Panc1 (cell line): ENCODE measurements at regions not wholly inside any gene's neighbourhood (a gene's known extent, or its start where the extent isn't known, plus 50 kb on each side); places are given as distances from the start of the nearest gene placed in this dataset.
"Not testable (repeated sequence)": the region's sequence is repeated elsewhere in the genome, so short reads cannot be mapped to it uniquely, and the experiment has no call there.

ENCODE experiments used
- ATAC-seq: fragments of 200-7000 bp; cut with Tn5 transposase; 2 replicates; pipeline ENCODE4 v1.9.1; 2020; ENCODE audit warnings: mild to moderate bottlenecking, moderate library complexity
- BruUV-seq: library from RNA; stranded (reverse); fragments of 400-500 nt; replicated peaks from 2 replicates; lab custom pipeline; 2021; lab: Mats Ljungman, UMichigan
- CTCF ChIA-PET: fragments of 300-600 bp; sonication (Branson Sonifier 250); formaldehyde crosslinking; loops from one replicate; lab custom pipeline; 2022; ENCODE audit warnings: antibody characterized with exemption; lab: Charles Lee
- POLR2A ChIA-PET: fragments of 300-600 bp; sonication (Branson Sonifier 250); formaldehyde crosslinking; loops from one replicate; lab custom pipeline; 2022; ENCODE audit warnings: antibody characterized with exemption; lab: Charles Lee
- DNase-seq: peaks from one replicate; pipeline ENCODE4 v3.0.0-alpha.2; 2010; ENCODE audit warnings: low read depth, low spot score
- H3K27ac ChIP-seq: 2 replicates; pipeline ENCODE4 v1.5.1; 2011; ENCODE audit warnings: mild to moderate bottlenecking, low read length, inconsistent platforms
- H3K27me3 ChIP-seq: fragments of 200-500 bp; sonication (Bioruptor generic); 2 replicates; pipeline ENCODE4 v1.6.0; 2014; ENCODE audit warnings: low read length, inconsistent platforms; ENCODE audit not compliant: control insufficient read depth, insufficient read depth
- H3K36me3 ChIP-seq: fragments of 200-500 bp; sonication (Bioruptor generic); 2 replicates; pipeline ENCODE4 v1.5.1; 2014; ENCODE audit warnings: inconsistent platforms, mild to moderate bottlenecking, low read length, moderate library complexity; ENCODE audit not compliant: control insufficient read depth, insufficient read depth
- H3K4me1 ChIP-seq: 2 replicates; pipeline ENCODE4 v1.5.1; 2011; ENCODE audit warnings: inconsistent platforms, mild to moderate bottlenecking, low read length, moderate library complexity; ENCODE audit not compliant: control insufficient read depth, insufficient read depth
- H3K4me3 ChIP-seq, 2 experiments: 2 replicates each; pipeline ENCODE4 v1.5.1; 2011 to 2012; ENCODE audit warnings: low read depth in 2 of 2, low read length in 2 of 2, mild to moderate bottlenecking in 2 of 2, inconsistent platforms in 1 of 2, moderate library complexity in 1 of 2
- H3K9me3 ChIP-seq: fragments of 200-500 bp; sonication (Bioruptor generic); 2 replicates; pipeline ENCODE4 v1.5.1; 2014; ENCODE audit warnings: low read depth, mild to moderate bottlenecking, inconsistent platforms, low read length, moderate library complexity; ENCODE audit not compliant: control insufficient read depth, insufficient read depth
- CTCF ChIP-seq: fragments of 450-650 bp; IDR thresholded peaks from 2 replicates; pipeline ENCODE4 v1.5.1; 2017; ENCODE audit warnings: mild to moderate bottlenecking
- POLR2AphosphoS5 ChIP-seq: IDR thresholded peaks from 2 replicates; pipeline ENCODE4 v1.6.1; 2012; ENCODE audit warnings: mild to moderate bottlenecking, low read depth, low read length, moderate library complexity
- REST ChIP-seq, 2 experiments: IDR thresholded peaks; 2 replicates each; pipeline ENCODE4 v1.6.1; 2011 to 2012; ENCODE audit warnings: low read depth in 2 of 2, control low read depth in 1 of 2, low read length in 1 of 2, mild to moderate bottlenecking in 1 of 2, moderate library complexity in 1 of 2; ENCODE audit not compliant: insufficient read depth in 1 of 2
- SIN3A ChIP-seq: IDR thresholded peaks from 2 replicates; pipeline ENCODE4 v1.6.1; 2012; ENCODE audit warnings: low read depth, mild to moderate bottlenecking, low read length, moderate library complexity, borderline replicate concordance; ENCODE audit not compliant: insufficient read depth
- TCF7L2 ChIP-seq: IDR thresholded peaks from 2 replicates; pipeline ENCODE4 v1.6.1; 2011; ENCODE audit warnings: mild to moderate bottlenecking, low read depth, low read length, inconsistent platforms
- in situ Hi-C: cut with HindIII; loops from 2 replicates; pipeline ENCODE4 v1.10.0; 2016; ENCODE audit warnings: low sequenced_read_pairs, low pct_unique_long_range_greater_than_20kb
- intact Hi-C: fragments of 100-400 bp; cut with micrococcal nuclease; formaldehyde crosslinking; loops from one replicate; pipeline ENCODE4 v1.10.0; 2022; ENCODE audit not compliant: unreplicated experiment

- no peak for TF ChIP-seq TCF7L2
- no peak for TF ChIP-seq REST (IDR thresholded peaks at IDR 0.05; ENCODE audit: insufficient read depth in 1 of 2, low read depth in 2 of 2, low read length in 1 of 2)
- no peak for TF ChIP-seq SIN3A
- TF ChIP-seq POLR2AphosphoS5: no peak
- TF ChIP-seq CTCF: no peak
- CTCF ChIA-PET: no interaction called here
- Histone ChIP-seq H3K27ac (no peak overlapping the region), H3K27me3 (no peaks in the 10 kb centered on the region), H3K4me1 (no peaks in the 10 kb centered on the region; the same call in 1 of the 2 replicates), H3K9me3 (no peaks in the 10 kb centered on the region), H3K36me3 (no peaks in the 10 kb centered on the region), H3K4me3 (no peak overlapping the region)
- intact Hi-C loops (no loop called here), in situ Hi-C loops (no loop called here)
- DNase-seq (no peak), ATAC-seq (no peak)
- no TSS peak for BruUV-seq
- POLR2A ChIA-PET: no interaction called here
Observed at GRCh38 chr5:38678076-38678475, 121.6 kb upstream of the LIFR start.

GRCh38 chr5:38678697-38679096, 122.3 kb upstream of the LIFR start:
- CTCF ChIA-PET, H3K27me3 ChIP-seq, ATAC-seq, H3K9me3 ChIP-seq, H3K36me3 ChIP-seq, POLR2A ChIA-PET, H3K4me3 ChIP-seq, BruUV-seq, H3K4me1 ChIP-seq, in situ Hi-C loops, H3K27ac ChIP-seq, intact Hi-C loops, DNase-seq: not testable (repeated sequence)

GRCh38 chr5:38680094-38680825, 123.8 kb upstream of the LIFR start:
- in situ Hi-C loops: no loop called here
- Histone ChIP-seq H3K36me3 (no peaks in the 10 kb centered on the region), H3K4me1 (no peaks in the 10 kb centered on the region; the same call in 1 of the 2 replicates), H3K27me3 (no peaks in the 10 kb centered on the region), H3K9me3 (no peaks in the 10 kb centered on the region), H3K4me3 (no peak overlapping the region), H3K27ac (no peak overlapping the region)
- no peak for DNase-seq
- POLR2A ChIA-PET: no interaction called here
- CTCF ChIA-PET: no interaction called here
- no TSS peak for BruUV-seq
- intact Hi-C loops: no loop called here
- TF ChIP-seq TCF7L2 (no peak), SIN3A (no peak), REST (IDR thresholded peaks at IDR 0.05; ENCODE audit: insufficient read depth in 1 of 2, low read depth in 2 of 2, low read length in 1 of 2) (no peak), CTCF (no peak)
- ATAC-seq: no peak
